ENCODE measurements at regions not wholly inside any gene's neighbourhood (a gene's known extent, or its start where the extent isn't known, plus 50 kb on each side); places are given as distances from the start of the nearest gene placed in this dataset.

GRCh38 chr10:43981696-43982095 is 333.0 kb upstream of the ZNF32 start:
- no peak for TF ChIP-seq POLR2A (IDR thresholded peaks at IDR 0.05)
- TF ChIP-seq CTCF (IDR thresholded peaks at IDR 0.05), result no peak
